Suprapubic skin (tissue), 4 donors: ENCODE measurements at regions not wholly inside any gene's neighbourhood (a gene's known extent, or its start where the extent isn't known, plus 50 kb on each side); places are given as distances from the start of the nearest gene placed in this dataset.

ENCODE experiments used
- EP300 ChIP-seq: sonication (generic); formaldehyde crosslinking; IDR thresholded peaks from one replicate; pipeline ENCODE4 v1.6.1; 2017; ENCODE audit warnings: antibody characterized with exemption
- POLR2A ChIP-seq, 2 donors: fragments of 450-650 bp; IDR thresholded peaks; one replicate each; pipeline ENCODE4 v1.6.1; 2017; ENCODE audit warnings: antibody characterized with exemption in 2 of 2, mild to moderate bottlenecking in 2 of 2, moderate library complexity in 2 of 2
- POLR2AphosphoS5 ChIP-seq, 3 donors: sonication (generic); formaldehyde crosslinking; IDR thresholded peaks; one replicate each; pipeline ENCODE4 v1.6.1; 2017; ENCODE audit warnings: antibody characterized with exemption in 3 of 3
- TF ChIP-seq, protein P1 (sequence below), 2 donors: fragments of 200-600 bp in 1 of 2; fragments of 450-650 bp in 1 of 2; sonication (generic) in 1 of 2; IDR thresholded peaks; one replicate each; pipeline ENCODE4 v1.5.1; 2016 to 2019; ENCODE audit warnings: antibody characterized with exemption in 2 of 2, mild to moderate bottlenecking in 1 of 2, moderate library complexity in 1 of 2

- TF ChIP-seq, protein P1, sequence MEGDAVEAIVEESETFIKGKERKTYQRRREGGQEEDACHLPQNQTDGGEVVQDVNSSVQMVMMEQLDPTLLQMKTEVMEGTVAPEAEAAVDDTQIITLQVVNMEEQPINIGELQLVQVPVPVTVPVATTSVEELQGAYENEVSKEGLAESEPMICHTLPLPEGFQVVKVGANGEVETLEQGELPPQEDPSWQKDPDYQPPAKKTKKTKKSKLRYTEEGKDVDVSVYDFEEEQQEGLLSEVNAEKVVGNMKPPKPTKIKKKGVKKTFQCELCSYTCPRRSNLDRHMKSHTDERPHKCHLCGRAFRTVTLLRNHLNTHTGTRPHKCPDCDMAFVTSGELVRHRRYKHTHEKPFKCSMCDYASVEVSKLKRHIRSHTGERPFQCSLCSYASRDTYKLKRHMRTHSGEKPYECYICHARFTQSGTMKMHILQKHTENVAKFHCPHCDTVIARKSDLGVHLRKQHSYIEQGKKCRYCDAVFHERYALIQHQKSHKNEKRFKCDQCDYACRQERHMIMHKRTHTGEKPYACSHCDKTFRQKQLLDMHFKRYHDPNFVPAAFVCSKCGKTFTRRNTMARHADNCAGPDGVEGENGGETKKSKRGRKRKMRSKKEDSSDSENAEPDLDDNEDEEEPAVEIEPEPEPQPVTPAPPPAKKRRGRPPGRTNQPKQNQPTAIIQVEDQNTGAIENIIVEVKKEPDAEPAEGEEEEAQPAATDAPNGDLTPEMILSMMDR (IDR thresholded peaks at IDR 0.05), result no peak
- no peak for TF ChIP-seq EP300
- no peak for TF ChIP-seq POLR2AphosphoS5 (IDR thresholded peaks at IDR 0.05)
- TF ChIP-seq POLR2A (IDR thresholded peaks at IDR 0.05), result no peak
Measured at GRCh38 chr12:23174917-23175316, 549.9 kb downstream of the ETNK1 start.
